NCI-H748 (cell line): ENCODE measurements at regions not wholly inside any gene's neighbourhood (a gene's known extent, or its start where the extent isn't known, plus 50 kb on each side); places are given as distances from the start of the nearest gene placed in this dataset.

Experiments used
- DNase-seq: peaks from one replicate; lab custom pipeline; 2025; ENCODE audit not compliant: unreplicated experiment; lab: John Stamatoyannopoulos, UW

DNA sequence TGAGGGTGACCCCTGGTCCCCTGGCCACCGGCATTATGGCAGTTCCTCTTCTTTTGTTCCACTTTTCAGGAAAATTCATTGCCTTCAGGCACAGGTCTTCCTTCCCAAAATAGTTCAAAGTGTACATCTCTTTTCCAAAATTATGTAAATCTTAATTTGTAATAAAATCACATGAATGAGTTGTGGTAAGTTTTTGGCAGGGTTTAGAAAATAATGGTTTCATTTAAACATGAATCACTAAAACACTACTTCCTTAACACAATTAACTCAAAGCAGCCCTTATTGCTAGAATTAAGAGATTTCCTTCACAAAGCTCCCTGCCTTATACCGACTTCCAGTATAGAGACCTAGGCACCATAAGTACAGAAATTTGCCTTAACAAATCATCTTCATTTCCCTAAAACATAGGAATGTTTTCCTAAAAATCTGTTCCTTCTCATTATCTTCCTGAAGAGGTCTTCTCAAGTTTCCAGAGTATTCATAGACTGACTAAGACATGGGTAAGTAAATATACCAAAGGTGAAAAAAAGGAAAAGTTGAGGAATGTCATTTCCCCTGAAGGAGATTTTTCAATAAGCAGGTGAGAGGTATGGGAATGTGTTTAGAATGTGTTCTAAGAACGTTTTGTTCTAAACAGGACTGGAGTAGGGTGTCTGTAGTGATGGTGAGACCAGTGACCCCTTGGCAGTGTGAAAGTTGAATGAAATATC is 148.2 kb upstream of the CITED2 start:
- DNase-seq = no peak

DNA sequence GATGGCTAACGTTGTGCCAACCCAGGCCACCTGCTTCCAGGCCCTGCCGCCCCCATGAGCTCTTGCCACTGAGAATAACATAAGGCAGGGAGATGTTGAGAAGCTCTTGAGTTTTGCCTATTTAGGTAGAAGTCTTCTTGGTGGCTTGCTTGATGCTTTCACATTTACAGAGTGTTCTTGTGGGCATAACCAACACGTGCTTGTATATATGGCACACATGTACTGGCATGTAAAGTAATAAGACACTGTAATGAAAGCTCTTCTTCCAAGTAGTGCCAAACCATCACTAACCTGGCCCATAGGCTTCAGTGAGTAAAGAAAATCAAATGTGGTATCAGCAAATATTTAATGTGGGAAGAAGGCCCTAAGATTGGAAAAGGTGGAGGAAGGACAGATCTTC is 146.9 kb upstream of the CITED2 start:
- DNase-seq = no peak

- DNase-seq = no peak
These were observed 145.9 kb upstream of the CITED2 start for GRCh38 chr6:139520321-139520768.

DNA sequence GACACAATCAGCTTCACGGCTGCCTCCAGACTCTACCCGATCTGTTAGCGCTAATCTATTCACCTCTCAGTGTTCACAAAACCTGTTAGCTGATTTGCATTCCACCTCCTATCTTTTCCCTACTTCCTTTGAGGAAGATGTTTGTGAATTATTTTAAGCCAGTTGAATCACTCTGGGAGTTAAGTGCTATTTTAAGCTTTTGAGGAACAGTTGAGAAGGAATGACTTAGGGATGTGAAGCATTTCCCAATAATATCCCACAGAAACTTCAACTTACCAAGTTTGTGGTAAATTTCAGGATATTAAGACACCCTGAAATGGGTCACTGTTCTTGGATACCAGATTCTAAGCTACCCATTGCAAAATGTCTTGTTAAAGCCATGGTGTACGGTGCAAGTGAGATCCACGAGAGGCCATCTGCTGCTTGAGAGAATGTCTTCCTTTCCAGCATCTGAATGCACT is 145.2 kb upstream of the CITED2 start:
- DNase-seq = no peak

- DNase-seq = no peak
These were observed 144.6 kb upstream of the CITED2 start for GRCh38 chr6:139519097-139519496.

- no peak for DNase-seq
These were observed 144.2 kb upstream of the CITED2 start for GRCh38 chr6:139518556-139519091.

DNA sequence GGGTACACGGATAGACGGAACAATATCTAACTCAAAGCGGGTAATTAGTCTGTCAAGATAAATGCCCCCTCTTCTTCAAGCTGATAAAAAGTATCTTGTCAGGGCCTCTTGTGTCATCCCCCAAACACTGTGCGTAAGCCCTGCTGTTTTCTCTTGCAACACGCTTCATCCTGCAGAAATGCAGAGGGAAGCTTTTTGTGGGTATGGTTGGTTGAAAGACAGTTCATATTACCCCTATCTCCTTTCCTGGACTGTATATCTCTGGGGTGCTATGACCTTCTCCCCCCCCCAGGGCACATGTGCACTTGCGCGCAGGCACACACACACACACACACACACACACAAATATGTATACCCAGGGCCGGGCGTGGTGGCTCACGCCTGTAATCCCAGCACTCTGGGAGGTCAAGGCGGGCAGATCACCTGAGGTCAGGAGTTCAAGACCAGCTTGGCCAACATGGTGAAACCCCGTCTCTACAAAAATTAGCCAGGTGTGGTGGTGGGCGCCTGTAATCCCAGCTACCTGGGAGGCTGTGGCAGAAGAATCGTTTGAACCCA is 143.6 kb upstream of the CITED2 start:
- DNase-seq = peak; percentile 30

DNA sequence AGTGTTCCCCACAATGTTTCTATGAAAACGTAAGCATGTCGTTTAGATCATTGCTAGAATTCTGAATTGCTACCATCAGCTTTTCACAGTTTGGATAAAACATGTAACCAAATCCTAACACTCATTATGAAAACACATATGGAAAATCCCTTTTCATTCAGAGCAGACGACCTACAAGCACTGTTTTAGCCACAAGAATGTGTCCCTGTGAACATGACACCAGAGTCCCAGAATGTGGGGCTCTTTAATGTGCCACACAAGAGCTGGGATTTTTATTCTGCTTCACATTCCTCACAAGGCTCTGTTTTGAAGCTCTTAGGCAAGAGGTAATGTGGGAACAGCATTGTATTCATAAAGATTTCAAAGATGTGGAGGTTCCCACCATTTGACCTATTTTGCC is 141.1 kb upstream of the CITED2 start:
- DNase-seq = no peak

DNA sequence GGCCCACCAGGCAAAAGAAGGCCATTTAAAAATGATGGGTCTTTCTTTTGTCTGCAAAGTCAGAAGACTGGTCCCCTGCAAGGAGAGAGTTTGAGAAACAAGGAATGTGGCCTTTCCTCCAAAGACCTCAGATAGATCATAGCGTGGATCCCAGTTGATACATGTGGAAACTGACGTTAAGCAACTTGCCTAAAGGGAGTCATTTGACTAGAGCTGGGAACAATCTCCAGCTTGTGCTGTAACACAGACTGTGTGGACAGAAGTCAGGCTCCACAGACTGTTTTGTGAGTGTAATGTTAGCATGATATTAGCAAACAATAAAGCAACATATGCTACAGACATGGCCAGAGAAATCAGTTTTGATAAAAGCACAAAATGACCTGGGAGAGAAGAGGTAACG is 140.4 kb upstream of the CITED2 start:
- DNase-seq = no peak

DNA sequence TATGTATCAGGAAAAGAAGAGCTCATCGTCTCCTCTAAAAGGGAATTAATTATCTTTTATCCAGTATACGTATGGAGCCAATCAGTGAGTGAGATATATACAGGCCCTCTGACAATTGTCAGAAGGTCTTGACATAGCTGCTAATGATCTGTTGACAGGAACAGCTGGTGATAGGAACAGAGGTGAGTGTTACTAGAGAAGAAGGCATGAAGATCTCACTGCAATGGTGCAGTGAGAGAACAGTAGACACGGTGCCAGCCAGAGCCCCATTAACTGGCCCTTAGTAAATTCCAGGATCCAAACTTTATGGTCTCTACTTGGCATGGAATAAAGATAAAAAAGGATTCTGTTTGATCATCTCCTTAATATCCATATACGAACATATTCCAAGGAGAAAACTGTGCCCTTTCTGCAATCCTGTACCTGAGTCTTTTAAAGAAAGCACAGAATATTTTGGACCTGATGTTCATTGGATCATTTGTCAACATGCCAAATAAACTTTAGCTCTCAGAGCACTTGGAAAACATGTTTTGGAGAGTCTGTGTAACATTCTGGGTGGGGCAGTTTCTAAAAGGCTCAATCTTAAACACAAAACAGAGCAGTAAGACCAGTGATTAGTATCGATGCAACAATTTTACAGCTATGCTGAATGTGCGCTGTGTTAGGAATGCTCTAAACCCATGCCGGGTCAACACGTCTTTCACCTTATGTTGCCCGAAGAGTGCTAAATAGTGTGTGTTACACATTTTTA is 135.8 kb upstream of the CITED2 start:
- DNase-seq = no peak

GRCh38 chr6:139509167-139509566 is 134.7 kb upstream of the CITED2 start:
- DNase-seq = no peak

GRCh38 chr6:139508576-139508975 is 134.1 kb upstream of the CITED2 start:
- peak; percentile 46 for DNase-seq

DNA sequence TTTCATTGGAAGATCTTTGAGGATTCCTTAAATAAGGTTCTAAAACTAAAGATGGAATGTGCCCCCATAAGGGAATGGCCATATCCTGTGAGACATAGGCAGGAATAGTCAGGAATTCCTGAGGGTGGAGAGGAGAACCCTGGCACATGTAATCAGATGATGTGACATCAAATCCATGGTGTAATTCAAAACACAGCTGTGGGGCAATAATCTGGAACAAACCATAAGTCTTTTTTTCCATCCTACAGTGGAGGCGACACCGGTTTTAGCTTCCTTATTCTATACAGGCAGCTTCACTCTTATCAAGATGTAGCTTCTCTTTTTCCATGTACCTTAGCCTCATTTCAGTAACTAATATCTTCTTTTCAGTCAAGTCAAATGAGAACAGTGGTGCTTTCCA is 133.6 kb upstream of the CITED2 start:
- no peak for DNase-seq

DNA sequence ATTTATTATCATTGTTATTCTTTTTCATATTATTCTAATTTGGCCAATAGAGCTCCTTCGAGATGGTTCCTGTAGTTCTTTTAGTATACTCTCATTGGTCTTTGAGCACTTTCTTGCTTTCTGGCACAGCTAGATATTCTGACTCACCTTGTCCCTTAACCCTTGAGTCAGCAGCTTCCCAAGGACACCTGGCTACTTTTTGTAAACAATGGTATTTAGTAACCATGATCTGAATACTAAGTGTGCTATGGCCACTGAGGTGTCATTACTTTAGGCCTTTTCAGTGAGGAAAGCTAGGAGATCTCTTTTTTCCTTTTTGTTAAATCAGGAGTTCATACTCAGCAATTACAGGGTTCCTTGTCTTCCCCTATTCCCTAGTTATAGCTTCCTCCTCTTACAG is 126.5 kb upstream of the CITED2 start:
- no peak for DNase-seq

GRCh38 chr6:139498715-139499114 is 124.3 kb upstream of the CITED2 start:
- DNase-seq = no peak

DNA sequence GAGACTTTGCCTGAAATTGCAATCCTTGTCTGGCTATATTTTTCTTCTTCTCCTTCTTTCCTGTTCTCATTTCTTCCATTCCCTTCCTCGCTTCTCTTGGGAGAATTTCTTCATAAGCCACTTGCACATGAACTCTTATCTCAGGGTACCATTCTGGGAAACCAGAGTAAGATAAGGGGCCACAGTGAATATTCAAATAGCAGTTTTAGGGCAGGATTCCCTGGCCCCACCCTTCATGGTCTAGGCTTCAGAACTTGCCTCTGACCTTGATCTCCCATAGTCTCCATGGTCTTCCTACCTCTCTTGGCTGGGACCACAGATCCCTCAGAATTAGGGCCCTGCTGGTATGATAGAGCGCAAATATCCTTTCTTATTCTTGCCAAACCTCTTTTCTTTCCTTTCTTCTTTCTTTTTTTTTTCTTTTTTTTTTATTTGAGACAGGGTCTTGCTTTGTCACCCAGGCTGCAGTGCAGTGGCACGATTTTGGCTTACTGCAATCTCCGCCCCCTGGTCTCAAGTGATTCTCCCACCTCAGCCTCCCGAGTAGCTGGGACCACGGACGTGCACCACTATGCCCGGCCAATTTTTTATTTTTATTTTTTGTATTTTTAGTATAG is 123.0 kb upstream of the CITED2 start:
- DNase-seq = no peak

DNA sequence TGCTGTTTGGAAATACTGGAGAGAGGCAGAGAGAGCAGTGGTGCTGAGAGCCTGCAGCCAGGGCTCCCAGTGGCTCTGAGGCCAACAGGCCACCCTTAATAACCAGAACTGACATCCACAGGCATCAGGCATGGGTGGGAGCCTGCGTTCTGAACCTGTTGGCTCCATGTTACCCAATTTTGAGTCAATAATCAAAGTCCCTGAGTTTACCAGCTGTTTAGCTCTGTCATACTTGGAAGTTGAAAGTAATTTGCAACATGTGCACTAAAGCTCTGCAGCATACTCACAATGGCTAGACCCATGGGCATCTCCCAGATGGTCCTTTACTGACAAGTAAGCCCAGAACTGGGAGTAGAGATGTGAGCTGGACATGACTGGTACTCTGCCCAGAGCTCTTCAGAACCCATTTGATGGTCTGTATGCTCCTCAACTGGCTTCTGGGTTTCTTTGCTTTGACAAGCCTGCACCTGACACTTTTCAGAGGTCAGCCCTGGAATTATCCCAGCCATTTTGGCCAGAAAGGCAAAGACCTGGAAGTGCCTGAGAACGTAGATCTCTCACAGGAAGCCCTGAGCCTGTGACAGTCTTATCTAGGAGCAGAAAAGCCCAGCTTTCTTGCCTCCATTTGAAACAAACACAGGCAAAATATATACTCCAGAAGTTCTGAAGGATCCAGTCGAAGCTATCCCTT is 122.4 kb upstream of the CITED2 start:
- no peak for DNase-seq

GRCh38 chr6:139494376-139494990 is 120.0 kb upstream of the CITED2 start:
- DNase-seq = no peak

GRCh38 chr6:139490482-139490881 is 116.0 kb upstream of the CITED2 start:
- DNase-seq = no peak

DNA sequence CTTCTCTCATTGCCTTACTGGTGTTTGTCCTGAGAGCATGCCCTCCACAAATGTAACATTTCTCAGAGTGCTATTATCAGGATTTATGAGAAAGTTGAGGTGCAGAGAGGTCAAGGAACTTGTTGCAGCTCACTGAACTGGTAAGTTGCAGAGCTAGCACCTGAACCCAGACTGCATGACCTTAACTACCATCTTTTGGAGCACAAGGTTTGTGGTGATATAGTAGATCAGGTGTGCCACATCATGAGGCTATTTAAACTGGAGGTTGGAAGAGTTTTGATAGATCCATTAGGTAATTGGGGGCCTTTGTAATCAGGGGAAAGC is 112.0 kb upstream of the CITED2 start:
- no peak for DNase-seq
